Fibroblast of lung (primary cell): ENCODE measurements at regions not wholly inside any gene's neighbourhood (a gene's known extent, or its start where the extent isn't known, plus 50 kb on each side); places are given as distances from the start of the nearest gene placed in this dataset.

Experiments used
- CTCF ChIP-seq, 2 donors: IDR thresholded peaks in 1 of 2; conservative IDR thresholded peaks in 1 of 2; 1 replicate in 1 of 2; 2 replicates in 1 of 2; pipeline ENCODE4 v1.5.1; 2011 to 2012; ENCODE audit warnings: low read length in 2 of 2, control low read depth in 1 of 2, inconsistent platforms in 1 of 2, low read depth in 1 of 2, mild to moderate bottlenecking in 1 of 2
- EZH2 ChIP-seq: IDR thresholded peaks from 2 replicates; pipeline ENCODE4 v1.5.1; 2012; ENCODE audit warnings: low read length, control low read depth, mild to moderate bottlenecking; ENCODE audit errors: missing control alignments

- TF ChIP-seq CTCF (conservative IDR thresholded peaks at IDR 0.05 in 1 of 2, IDR thresholded peaks at IDR 0.05 in 1 of 2; ENCODE audit: low read depth in 1 of 2, low read length in 2 of 2) = no peak
- TF ChIP-seq EZH2 = no peak
Measured at GRCh38 chr12:63264629-63265028, 113.6 kb upstream of the AVPR1A start.
